ENCODE measurements at regions not wholly inside any gene's neighbourhood (a gene's known extent, or its start where the extent isn't known, plus 50 kb on each side); places are given as distances from the start of the nearest gene placed in this dataset.

- no peak for DNase-seq
These were observed 960.7 kb upstream of the RAG2 start for GRCh38 chr11:37558619-37559210.

- DNase-seq = no peak
These were observed 960.0 kb upstream of the RAG2 start for GRCh38 chr11:37557990-37558389.

DNA sequence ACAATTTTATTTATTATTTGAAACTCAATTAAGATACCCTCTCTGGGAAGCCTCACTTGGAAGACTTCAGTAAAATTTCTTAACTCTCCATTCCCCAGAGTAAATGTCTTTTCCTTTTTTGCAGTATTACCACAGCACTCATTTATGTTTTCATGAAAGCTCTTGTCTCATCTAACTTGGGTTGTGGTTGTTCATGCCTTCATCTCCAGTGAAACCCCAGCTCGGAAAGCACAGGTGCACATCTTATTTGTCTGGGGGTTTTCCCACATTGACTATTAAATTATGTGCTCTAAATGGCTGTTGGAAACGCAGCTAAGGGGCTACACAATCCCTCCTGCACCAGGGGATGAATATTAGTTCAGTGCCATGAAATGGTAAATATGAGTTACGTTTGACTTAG, 954.2 kb upstream of the RAG2 start:
- DNase-seq = no peak

GRCh38 chr11:37544491-37544890, 946.5 kb upstream of the RAG2 start:
- no peak for DNase-seq

DNA sequence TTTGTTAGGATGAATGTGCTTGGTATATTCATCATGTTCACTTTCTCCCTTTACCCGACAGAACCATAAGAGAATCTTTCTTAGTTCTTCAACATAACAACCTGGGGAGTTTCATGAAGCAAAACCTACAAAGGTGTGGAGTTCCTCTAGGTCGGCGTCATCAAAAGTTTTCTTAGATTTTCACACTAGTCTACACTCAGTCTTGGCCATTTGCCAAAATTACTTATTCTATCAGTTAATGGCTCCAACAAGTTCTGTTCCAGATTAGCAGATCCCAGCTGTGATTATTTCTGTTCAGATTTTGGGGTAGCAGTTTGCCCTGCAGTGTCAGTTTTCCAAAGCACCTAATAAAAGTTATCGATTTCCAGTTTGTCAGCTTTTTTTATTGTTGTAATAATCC, 935.8 kb upstream of the RAG2 start:
- DNase-seq = no peak

DNA sequence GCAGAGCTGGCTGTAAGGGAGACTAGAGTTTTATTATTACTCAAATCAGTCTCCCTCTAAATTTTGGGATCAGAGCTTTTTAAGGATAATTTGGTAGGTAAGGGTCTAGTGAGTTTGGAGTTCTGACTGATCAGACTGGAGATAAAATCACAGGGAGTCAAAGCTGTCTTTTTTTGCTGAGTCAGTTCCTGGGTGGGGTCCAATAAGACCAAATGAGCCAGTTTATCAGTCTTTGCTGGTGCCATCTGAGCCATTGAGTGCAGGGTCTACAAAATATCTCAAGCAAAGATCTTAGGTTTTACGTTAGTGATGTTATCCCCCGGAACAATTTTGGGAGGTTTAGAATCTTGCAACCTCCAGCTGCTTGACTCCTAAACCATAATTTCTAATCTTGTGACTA, 935.1 kb upstream of the RAG2 start:
- DNase-seq = no peak

- DNase-seq = no peak
These were observed 934.2 kb upstream of the RAG2 start for GRCh38 chr11:37532271-37532670.

GRCh38 chr11:37527545-37527944, 929.5 kb upstream of the RAG2 start:
- no peak for DNase-seq

GRCh38 chr11:37525336-37525735, 927.3 kb upstream of the RAG2 start:
- no peak for DNase-seq

DNA sequence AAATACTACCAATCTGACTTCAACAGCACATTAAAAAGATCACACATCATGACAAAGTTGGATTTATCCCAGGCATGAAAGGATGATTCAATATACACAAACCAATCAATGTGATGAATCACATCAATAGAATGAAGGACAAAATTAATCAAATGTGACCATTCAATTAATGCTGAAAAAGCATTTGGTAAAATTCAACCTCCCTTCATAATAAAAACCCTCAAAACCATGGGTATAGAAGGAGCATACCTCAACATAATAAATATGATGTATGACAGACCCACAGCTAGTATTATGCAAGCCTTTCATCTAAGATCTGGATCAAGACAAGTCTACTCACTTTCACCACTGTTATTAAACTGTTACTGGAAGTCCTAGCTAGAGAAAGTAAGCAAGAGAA, 921.7 kb upstream of the RAG2 start:
- no peak for DNase-seq

- DNase-seq = no peak
These were observed 914.2 kb upstream of the RAG2 start for GRCh38 chr11:37512156-37512780.

- no peak for DNase-seq
These were observed 913.4 kb upstream of the RAG2 start for GRCh38 chr11:37511425-37511933.

DNA sequence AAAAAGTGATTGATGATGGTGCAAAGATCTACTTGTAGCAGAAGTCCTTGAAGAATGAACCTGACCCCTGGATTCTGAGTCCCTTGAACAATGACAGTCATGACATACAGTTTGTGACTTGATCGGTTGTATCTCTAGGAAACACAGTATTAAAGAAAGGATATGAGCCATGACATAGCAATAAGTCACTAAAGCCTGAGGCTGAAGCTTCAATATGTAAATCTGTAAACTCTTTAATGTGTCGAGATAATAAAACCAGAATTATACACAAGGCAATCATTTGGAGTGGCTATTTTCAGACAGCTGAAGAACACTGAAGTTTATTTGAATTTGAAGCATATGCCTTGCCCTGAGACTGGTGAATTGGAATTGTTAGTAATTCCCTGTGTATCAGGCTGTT, 911.5 kb upstream of the RAG2 start:
- DNase-seq = no peak

- DNase-seq = no peak
These were observed 908.5 kb upstream of the RAG2 start for GRCh38 chr11:37506531-37506930.

DNA sequence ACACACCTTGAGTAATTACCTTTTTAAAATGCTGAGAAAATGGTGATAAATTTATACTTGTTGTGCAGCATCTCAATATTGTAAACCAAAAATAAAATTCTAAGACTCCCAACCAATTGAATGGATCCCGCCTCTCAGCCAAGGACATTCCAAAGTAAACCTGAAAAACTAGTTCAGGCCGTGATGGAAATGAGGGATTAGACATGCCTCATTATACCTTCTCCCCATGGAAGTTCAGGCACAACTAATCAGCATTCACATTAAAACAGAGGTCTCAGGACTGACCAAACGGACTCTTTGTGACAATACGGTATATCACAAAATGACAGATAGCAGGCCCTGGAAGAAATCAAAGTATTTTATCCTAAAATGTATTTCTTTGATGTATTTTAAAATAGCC, 907.4 kb upstream of the RAG2 start:
- no peak for DNase-seq

DNA sequence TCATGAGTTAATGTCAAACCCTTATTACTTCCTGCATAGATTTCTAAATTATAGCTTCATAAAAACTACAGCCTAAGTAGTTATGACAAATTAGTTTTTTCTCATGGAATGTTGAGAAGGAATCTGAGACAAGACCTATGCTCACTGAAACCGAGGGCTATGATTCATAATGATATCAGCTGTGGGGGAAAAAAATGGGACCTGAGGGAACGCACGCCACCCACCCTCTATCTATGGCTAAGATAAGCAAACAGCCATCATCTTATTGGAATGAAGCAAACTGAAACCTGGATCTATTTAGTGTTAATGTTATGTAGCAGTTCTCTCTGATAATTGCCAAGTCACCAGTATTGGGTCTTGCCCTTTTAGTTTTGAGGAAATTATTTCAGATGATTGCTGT, 906.9 kb upstream of the RAG2 start:
- DNase-seq = no peak

GRCh38 chr11:37504060-37504611, 906.1 kb upstream of the RAG2 start:
- no peak for DNase-seq

DNA sequence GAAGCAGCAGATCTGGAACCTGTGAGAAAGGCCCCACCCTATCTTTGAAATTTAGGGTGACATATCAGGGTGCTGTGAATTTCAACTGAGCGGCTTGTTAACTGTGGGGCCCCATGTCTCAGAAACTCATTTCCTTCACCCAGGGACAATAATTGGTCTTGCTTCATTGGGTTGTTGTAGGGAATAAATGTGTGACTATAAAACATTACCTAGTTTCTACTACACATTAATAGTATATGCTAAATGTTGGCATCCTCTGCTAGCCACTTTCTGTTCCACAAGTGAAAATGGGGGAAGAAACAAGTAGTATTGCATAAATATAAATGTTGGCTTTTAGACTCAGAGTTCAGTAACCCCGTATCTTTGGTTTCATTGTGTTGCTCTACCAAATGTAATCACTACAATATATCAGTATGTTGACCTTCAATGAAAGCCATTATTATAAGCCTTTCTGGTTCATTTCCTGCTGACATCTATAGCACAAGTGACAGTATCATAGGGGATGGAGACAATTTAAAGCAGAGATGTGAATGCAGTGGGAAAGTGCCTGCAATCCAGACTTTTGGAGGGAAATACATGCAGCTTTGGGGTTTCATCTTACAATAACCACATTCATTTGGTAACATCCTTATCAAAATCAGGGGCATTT, 905.5 kb upstream of the RAG2 start:
- no peak for DNase-seq

- DNase-seq = no peak
These were observed 904.2 kb upstream of the RAG2 start for GRCh38 chr11:37502202-37502601.

DNA sequence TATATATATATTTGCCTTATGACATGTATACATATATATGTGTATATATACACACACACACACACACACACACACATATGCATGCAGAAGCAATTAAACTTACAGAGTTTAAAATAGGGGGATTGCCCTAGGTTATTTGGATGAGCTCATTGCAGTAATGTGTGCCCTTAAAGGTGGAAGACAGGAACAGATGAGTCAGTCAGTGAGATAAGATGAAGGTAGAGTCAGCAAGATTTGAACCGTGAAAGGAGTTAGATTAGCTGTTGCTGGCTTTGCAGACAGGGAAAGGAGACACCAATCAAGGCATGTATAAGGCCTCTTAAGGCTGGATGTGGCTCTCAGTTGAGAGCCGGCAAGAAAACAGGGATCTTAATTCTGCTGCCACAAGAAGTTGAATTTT, 902.4 kb upstream of the RAG2 start:
- DNase-seq = no peak

GRCh38 chr11:37497326-37497725, 899.3 kb upstream of the RAG2 start:
- no peak for DNase-seq

- DNase-seq = no peak
These were observed 898.2 kb upstream of the RAG2 start for GRCh38 chr11:37496201-37496600.

- DNase-seq = no peak
These were observed 886.3 kb upstream of the RAG2 start for GRCh38 chr11:37484298-37484697.

DNA sequence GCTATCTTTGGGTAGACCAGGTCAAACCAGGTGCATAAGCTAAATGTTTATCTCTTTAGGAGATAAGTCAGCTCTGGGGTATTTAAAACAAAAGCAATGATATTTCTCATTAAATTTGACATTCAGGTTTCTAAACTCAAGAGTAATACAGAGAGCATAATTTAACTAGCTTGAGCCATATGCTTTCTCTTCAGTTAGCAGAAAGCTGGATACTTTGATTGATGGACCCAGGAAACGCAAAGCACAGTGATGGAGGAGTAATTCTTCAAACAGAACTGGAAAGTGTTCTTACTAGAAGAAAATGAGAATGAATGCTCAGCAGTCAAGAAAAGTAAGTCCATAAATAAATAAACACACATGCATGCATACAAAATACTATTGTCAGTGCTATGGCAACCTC, 885.7 kb upstream of the RAG2 start:
- DNase-seq = no peak

Measured in NCI-H524 (cell line).